HG02763 (cell line): ENCODE measurements at regions not wholly inside any gene's neighbourhood (a gene's known extent, or its start where the extent isn't known, plus 50 kb on each side); places are given as distances from the start of the nearest gene placed in this dataset.

Source experiments
- ATAC-seq: cut with Tn5 transposase; IDR thresholded peaks from one replicate; pipeline ENCODE4 v1.9.1; 2021; ENCODE audit warnings: mild to moderate bottlenecking, moderate library complexity; ENCODE audit not compliant: unreplicated experiment

- ATAC-seq, result no peak
Measured at GRCh38 chr10:126783806-126784557, 113.5 kb upstream of the C10orf90 start.

DNA sequence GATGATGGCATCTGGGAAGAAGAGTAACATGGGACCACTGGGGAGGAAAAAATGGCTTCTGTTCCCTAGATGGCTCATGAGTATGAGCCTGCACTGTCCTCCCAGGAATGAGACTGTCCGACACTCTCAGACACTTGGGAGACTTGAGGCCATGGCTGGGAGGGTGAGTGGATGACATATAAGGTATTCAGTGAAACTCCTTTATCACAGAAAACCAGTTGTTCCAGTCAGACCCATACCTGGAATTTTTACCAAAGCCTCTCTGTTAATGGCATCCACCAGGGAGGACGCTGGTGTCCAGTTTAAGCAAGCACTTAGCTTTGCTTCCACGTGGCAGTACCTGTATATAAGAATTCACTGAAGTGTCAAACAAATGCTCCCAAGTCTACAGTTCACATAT is 116.7 kb upstream of the C10orf90 start:
- ATAC-seq, result no peak

- no peak for ATAC-seq
Measured at GRCh38 chr10:126795318-126795717, 109.9 kb upstream of the DOCK1 start.

GRCh38 chr10:126798649-126799048 is 106.6 kb upstream of the DOCK1 start:
- no peak for ATAC-seq

GRCh38 chr10:126803394-126803793 is 101.8 kb upstream of the DOCK1 start:
- no peak for ATAC-seq

GRCh38 chr10:126804396-126804795 is 100.8 kb upstream of the DOCK1 start:
- ATAC-seq, result no peak

GRCh38 chr10:126806498-126806897 is 98.7 kb upstream of the DOCK1 start:
- ATAC-seq, result no peak

- no peak for ATAC-seq
Measured at GRCh38 chr10:126806991-126807702, 98.1 kb upstream of the DOCK1 start.

- no peak for ATAC-seq
Measured at GRCh38 chr10:126808103-126808502, 97.1 kb upstream of the DOCK1 start.

GRCh38 chr10:126813432-126813831 is 91.8 kb upstream of the DOCK1 start:
- no peak for ATAC-seq

DNA sequence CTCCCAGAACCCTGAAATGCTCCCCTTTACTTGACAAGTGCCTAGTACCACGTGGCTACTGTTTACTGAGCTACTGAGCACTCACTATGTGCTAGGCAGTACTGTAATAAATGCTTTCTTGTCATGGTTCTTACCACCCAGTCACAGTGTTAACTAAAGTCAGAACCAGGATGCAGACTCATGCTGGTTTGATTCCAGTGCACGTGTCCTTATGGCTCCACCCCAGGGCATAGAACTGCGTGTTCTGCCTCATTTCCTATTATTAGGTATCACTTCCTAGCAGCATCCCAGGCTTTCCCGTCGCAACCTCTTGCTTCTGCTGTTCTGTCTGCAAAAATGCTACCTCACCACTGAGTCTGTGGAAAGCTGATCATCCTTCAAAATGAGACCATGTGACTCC is 71.7 kb upstream of the DOCK1 start:
- no peak for ATAC-seq

DNA sequence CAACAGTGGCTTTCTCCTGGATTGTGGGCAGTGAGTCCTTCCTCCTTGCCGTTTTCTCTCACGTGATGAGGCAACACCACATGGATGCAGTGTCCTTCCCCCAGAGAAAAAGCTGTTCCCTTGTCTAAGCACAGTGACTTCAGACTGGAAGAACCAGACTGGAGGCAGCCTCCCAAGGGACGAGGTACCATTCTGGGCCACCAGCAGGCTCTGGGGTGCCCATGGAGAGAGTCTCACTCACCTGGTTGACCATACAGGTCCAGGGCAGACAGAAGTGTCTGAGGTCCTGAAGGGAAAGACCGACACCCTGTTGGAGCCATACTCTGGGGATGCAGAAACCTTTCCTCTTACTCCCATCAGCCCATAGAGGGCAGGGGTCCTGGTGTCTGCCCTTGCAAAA is 69.2 kb upstream of the DOCK1 start:
- no peak for ATAC-seq

GRCh38 chr10:126838316-126838715 is 66.9 kb upstream of the DOCK1 start:
- ATAC-seq, result no peak

GRCh38 chr10:126839094-126839761 is 66.0 kb upstream of the DOCK1 start:
- ATAC-seq, result no peak

DNA sequence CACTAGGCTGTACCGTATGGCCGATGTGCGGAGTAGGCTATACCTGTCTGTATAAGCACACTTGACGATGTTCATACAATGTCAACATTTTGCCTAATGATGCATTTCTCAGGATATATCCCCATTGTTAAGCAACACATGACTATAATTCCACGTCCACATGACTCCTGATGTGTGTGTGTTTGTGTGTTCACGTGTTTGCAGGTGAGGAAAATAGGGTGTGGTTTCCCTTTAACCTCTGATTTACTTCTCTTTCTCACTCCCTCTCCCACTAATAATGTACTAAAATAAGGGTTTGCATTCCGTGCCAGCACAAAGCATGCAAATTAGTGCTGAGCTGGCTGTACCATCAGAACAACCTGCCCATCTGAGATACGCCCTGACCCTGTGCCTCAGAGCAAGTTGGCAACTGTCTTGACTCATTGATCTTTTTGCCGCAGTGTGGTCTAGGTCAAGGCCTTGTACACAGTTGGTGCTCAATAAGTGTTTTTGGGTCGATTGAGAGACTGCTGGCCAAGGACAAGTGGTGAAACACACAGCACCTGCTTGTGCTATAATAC is 64.6 kb upstream of the DOCK1 start:
- ATAC-seq, result no peak

GRCh38 chr10:126841341-126841895 is 63.8 kb upstream of the DOCK1 start:
- no peak for ATAC-seq

DNA sequence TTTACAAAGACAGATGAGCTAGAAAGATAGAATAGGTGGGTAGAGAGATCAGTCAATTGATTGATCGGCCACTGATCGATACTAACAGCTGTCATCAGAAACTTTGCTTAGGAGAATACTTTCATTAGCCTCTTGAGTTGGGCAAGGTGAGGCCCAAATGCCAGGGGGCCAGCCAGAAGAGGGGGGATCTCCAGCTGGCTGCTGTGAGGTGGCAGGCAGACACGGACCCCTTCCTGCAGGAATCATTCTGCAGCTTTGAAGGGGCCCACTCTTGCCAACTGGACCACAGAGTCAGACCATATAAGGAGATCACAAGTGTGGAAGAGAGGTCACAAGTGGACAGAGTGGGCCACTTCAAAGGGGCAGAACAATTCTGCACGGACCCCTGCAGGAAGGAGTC is 62.9 kb upstream of the DOCK1 start:
- ATAC-seq, result no peak

DNA sequence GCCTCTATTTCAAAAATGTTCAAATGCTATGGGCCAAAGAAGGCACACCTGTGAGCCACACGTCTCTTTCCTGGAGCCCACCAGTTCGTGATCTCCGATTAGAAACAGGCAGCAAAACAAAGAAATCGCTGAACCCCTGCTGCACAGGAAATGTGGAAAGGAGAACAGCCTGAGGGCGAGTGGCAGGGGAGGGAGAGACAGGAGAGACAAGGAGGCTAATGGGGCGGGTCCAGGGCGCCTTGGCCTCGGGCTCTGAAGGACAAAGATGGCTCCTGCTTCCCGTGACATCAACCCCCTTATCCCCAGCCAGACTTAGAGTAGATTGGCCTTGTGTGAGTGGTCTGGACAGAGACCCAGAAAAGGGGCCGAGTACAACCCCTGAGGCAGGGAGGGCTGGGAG is 62.4 kb upstream of the DOCK1 start:
- no peak for ATAC-seq

- no peak for ATAC-seq
Measured at GRCh38 chr10:126843299-126843934, 61.8 kb upstream of the DOCK1 start.

DNA sequence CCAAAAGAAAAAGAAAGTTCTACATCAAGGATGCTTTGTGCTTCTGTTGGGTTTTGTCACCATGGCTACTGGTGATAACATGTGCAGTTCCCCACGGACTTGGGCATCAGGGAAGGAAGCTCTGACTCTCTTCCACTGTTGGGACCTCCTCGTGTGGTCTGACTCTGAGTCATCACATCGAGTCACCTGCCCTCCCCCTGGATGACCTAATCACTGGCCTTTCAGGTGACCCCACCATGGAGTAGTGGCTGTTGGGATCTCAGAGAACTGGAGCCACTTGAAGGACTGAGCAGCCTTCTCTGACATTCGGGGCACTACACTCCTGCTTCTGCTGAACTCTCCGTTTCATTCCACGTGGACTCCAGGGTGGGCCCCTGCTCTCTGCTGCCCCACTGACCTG is 60.8 kb upstream of the DOCK1 start:
- no peak for ATAC-seq

GRCh38 chr10:126846469-126846868 is 58.8 kb upstream of the DOCK1 start:
- ATAC-seq, result no peak
